AG04450 (cell line): ENCODE measurements at regions not wholly inside any gene's neighbourhood (a gene's known extent, or its start where the extent isn't known, plus 50 kb on each side); places are given as distances from the start of the nearest gene placed in this dataset. TPM values are rescaled to one million over a fixed set of nuclear protein-coding genes. Genes with fewer than 3 reads are reported as not detected.
"Not testable (repeated sequence)": the region's sequence is repeated elsewhere in the genome, so short reads cannot be mapped to it uniquely, and the experiment has no call there.

Source experiments
- CTCF ChIA-PET: fragments of 300-600, 350-600 bp; formaldehyde crosslinking; extraction: SDS; loops from one replicate; lab custom pipeline; 2022; ENCODE audit warnings: antibody characterized with exemption, inconsistent platforms; lab: Charles Lee
- POLR2A ChIA-PET: fragments of 350-600 bp; formaldehyde crosslinking; extraction: SDS; loops from one replicate; lab custom pipeline; 2021; ENCODE audit warnings: antibody characterized with exemption, inconsistent platforms; lab: Yijun Ruan, JAX
- DNase-seq: peaks from one replicate; pipeline ENCODE4 v3.0.0-alpha.2; 2011; ENCODE audit warnings: low read depth, low spot score
- H3K27ac ChIP-seq: one replicate; pipeline ENCODE4 v1.5.1; 2012; ENCODE audit warnings: low read depth, low read length, control low read depth
- H3K27me3 ChIP-seq: one replicate; pipeline ENCODE4 v1.6.0; 2012; ENCODE audit warnings: low read length; ENCODE audit not compliant: control insufficient read depth, insufficient read depth
- H3K4me3 ChIP-seq: 2 replicates; pipeline ENCODE4 v1.5.1; 2011; ENCODE audit warnings: mild to moderate bottlenecking, low read depth, low read length, control low read depth
- H3K9me3 ChIP-seq: 2 replicates; pipeline ENCODE4 v1.5.1; 2012; ENCODE audit warnings: low read length; ENCODE audit not compliant: control insufficient read depth, insufficient read depth
- small RNA-seq: library from RNA; depleted of rRNA; stranded (forward); fragments of <200 nt; gene quantifications from one replicate; pipeline ENCODE3, GENCODE V24; 2012; ENCODE audit warnings: low read depth; ENCODE audit not compliant: insufficient read length
- TF ChIP-seq, protein P1 (sequence below): IDR thresholded peaks from 2 replicates; pipeline ENCODE4 v1.5.1; 2011; ENCODE audit warnings: low read depth, low read length, control low read depth, inconsistent platforms

DNA sequence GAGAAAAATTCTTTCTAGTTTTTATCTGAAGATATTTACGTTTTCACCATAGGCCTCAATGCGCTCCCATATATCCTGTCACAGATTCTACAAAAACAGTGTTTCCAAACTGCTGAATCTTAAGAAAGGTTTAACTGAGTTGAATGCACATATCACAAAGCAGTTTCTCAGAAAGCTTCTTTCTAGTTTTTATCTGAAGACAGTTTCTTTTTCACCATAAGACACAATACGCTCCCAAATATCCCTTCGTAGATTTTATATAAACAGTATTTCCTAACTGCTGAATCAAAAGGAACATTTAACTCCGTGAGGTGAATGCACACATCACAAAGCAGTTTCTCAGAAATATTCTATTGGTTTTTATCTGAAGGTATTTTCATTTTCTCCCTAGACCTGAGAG is 385.5 kb downstream of the ALG10 start:
- DNase-seq, result no peak
- H3K27ac ChIP-seq, result no peak overlapping the region
- peaks cover 44% of the 10 kb centered on the region for H3K9me3 ChIP-seq
- ChIA-PET POLR2A (no interaction called here), CTCF (no interaction called here)
- TF ChIP-seq, protein P1, sequence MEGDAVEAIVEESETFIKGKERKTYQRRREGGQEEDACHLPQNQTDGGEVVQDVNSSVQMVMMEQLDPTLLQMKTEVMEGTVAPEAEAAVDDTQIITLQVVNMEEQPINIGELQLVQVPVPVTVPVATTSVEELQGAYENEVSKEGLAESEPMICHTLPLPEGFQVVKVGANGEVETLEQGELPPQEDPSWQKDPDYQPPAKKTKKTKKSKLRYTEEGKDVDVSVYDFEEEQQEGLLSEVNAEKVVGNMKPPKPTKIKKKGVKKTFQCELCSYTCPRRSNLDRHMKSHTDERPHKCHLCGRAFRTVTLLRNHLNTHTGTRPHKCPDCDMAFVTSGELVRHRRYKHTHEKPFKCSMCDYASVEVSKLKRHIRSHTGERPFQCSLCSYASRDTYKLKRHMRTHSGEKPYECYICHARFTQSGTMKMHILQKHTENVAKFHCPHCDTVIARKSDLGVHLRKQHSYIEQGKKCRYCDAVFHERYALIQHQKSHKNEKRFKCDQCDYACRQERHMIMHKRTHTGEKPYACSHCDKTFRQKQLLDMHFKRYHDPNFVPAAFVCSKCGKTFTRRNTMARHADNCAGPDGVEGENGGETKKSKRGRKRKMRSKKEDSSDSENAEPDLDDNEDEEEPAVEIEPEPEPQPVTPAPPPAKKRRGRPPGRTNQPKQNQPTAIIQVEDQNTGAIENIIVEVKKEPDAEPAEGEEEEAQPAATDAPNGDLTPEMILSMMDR, result no peak
- no peak overlapping the region for H3K4me3 ChIP-seq
- H3K27me3 ChIP-seq, result no peaks in the 10 kb centered on the region

DNA sequence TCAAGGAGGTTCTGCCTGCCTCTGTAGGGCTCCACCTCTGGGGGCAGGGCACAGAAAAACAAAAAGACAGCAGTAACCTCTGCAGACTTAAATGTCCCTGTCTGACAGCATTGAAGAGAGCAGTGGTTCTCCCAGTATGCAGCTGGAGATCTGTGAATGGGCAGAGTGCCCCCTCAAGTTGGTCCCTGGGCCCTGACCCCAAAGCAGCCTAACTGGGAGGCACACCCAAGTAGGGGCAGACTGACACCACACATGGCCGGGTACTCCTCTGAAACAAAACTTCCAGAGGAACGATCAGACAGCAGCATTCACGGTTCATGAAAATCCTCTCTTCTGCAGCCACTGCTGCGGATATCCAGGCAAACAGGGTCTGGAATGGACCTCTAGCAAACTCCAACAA is 409.2 kb downstream of the ALG10 start:
- DNase-seq, H3K27ac ChIP-seq, H3K27me3 ChIP-seq, POLR2A ChIA-PET, CTCF ChIA-PET, H3K9me3 ChIP-seq, H3K4me3 ChIP-seq: not testable (repeated sequence)

Small RNAs in the stretch of these regions (small RNA-seq; reads per million reads assigned to genes)
- not detected for gene RNA5SP357
